WTC11 (cell line): ENCODE measurements at regions not wholly inside any gene's neighbourhood (a gene's known extent, or its start where the extent isn't known, plus 50 kb on each side); places are given as distances from the start of the nearest gene placed in this dataset.

Source experiments
- CREB1 ChIP-seq: sonication (generic); formaldehyde crosslinking; IDR thresholded peaks from 2 replicates; pipeline ENCODE4 v1.8.0; 2023; ENCODE audit warnings: mild to moderate bottlenecking, missing genetic modification reagents
- TF ChIP-seq, protein P1 (sequence below): fragments of 200-600 bp; IDR thresholded peaks from 2 replicates; pipeline ENCODE4 v1.8.0; 2022; ENCODE audit warnings: antibody characterized with exemption
- TF ChIP-seq, protein P2 (sequence below): fragments of 250-450 bp; sonication (Bioruptor Pico); IDR thresholded peaks from 2 replicates; pipeline ENCODE4 v1.9.0; 2021; ENCODE audit warnings: mild to moderate bottlenecking

DNA sequence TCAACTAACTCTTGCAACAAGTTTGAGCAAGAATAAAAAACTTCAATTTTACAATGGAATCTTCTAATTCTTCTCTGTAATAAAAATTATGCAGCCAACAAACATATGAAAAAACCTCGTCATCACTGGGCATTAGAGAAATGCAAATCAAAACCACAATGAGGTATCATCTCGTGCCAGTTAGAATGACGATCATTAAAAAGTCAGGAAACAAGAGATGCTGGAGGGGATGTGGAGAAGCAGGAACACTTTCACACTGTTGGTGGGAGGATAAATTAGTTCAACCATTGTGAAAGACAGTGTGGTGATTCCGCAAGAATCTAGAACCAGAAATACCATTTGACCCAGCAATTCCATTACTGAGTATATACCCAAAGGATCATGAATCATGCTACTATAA lies 327.5 kb upstream of the LYPLAL1 start:
- TF ChIP-seq, protein P1, sequence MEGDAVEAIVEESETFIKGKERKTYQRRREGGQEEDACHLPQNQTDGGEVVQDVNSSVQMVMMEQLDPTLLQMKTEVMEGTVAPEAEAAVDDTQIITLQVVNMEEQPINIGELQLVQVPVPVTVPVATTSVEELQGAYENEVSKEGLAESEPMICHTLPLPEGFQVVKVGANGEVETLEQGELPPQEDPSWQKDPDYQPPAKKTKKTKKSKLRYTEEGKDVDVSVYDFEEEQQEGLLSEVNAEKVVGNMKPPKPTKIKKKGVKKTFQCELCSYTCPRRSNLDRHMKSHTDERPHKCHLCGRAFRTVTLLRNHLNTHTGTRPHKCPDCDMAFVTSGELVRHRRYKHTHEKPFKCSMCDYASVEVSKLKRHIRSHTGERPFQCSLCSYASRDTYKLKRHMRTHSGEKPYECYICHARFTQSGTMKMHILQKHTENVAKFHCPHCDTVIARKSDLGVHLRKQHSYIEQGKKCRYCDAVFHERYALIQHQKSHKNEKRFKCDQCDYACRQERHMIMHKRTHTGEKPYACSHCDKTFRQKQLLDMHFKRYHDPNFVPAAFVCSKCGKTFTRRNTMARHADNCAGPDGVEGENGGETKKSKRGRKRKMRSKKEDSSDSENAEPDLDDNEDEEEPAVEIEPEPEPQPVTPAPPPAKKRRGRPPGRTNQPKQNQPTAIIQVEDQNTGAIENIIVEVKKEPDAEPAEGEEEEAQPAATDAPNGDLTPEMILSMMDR = no peak
- TF ChIP-seq, protein P2, sequence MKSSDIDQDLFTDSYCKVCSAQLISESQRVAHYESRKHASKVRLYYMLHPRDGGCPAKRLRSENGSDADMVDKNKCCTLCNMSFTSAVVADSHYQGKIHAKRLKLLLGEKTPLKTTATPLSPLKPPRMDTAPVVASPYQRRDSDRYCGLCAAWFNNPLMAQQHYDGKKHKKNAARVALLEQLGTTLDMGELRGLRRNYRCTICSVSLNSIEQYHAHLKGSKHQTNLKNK (CRISPR knock-in tag) = no peak
- no peak for TF ChIP-seq CREB1 (CRISPR knock-in tag)
